GM15510 (cell line): ENCODE measurements at regions not wholly inside any gene's neighbourhood (a gene's known extent, or its start where the extent isn't known, plus 50 kb on each side); places are given as distances from the start of the nearest gene placed in this dataset.

Experiments used
- POLR2A ChIP-seq: IDR thresholded peaks from 3 replicates; pipeline ENCODE4 v1.6.1; 2011; ENCODE audit warnings: borderline replicate concordance; ENCODE audit not compliant: insufficient read length; ENCODE audit errors: extremely low read depth

- no peak for TF ChIP-seq POLR2A
Observed at GRCh38 chr15:62363913-62364312, 198.8 kb upstream of the C2CD4B start.

GRCh38 chr15:62365795-62366442 lies 200.8 kb upstream of the C2CD4B start:
- TF ChIP-seq POLR2A: no peak

GRCh38 chr15:62369454-62369853 lies 204.4 kb upstream of the C2CD4B start:
- no peak for TF ChIP-seq POLR2A

- no peak for TF ChIP-seq POLR2A
Observed at GRCh38 chr15:62377736-62378480, 212.8 kb upstream of the C2CD4B start.

- no peak for TF ChIP-seq POLR2A
Observed at GRCh38 chr15:62378772-62379498, 213.8 kb upstream of the C2CD4B start.

- TF ChIP-seq POLR2A: no peak
Observed at GRCh38 chr15:62380011-62380410, 214.9 kb upstream of the C2CD4B start.

- no peak for TF ChIP-seq POLR2A
Observed at GRCh38 chr15:62382046-62382445, 217.0 kb upstream of the C2CD4B start.

GRCh38 chr15:62389885-62390790 lies 225.1 kb upstream of the C2CD4B start, which contains the start of gene TLN2:
Gene TLN2, plus strand, starts transcription at chr15:62390550.
- TF ChIP-seq POLR2A: peak; percentile 97

- no peak for TF ChIP-seq POLR2A
Observed at GRCh38 chr15:62390791-62391640, 225.9 kb upstream of the C2CD4B start.

- no peak for TF ChIP-seq POLR2A
Observed at GRCh38 chr15:62391641-62392262, 226.7 kb upstream of the C2CD4B start.

- TF ChIP-seq POLR2A: no peak
Observed at GRCh38 chr15:62392376-62392775, 227.3 kb upstream of the C2CD4B start.

GRCh38 chr15:62393196-62393595 lies 228.1 kb upstream of the C2CD4B start:
- TF ChIP-seq POLR2A: no peak

GRCh38 chr15:62394079-62394478 lies 229.0 kb upstream of the C2CD4B start:
- TF ChIP-seq POLR2A: no peak
